ENCODE measurements at regions not wholly inside any gene's neighbourhood (a gene's known extent, or its start where the extent isn't known, plus 50 kb on each side); places are given as distances from the start of the nearest gene placed in this dataset.

DNA sequence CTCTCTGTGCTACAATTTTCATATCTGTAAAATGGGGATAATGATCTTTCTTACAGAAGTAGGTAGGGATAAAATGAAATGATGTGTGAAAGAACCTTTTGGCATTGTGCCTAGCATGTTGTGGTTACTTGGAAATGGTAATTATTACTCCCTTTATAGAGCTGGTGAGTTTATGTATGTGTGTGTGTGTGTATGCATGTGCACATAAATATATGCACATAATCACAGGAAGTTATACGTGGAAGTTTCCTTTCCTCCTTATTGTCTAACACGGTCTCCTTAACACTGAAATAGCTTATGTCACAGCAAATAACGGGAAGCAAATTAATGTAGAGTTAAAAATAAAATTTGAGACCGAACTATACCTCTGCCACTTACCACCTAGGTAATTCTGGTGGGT lies 163.7 kb upstream of the ZBED5 start:
- TF ChIP-seq POLR2A (IDR thresholded peaks at IDR 0.05), result no peak
- TF ChIP-seq POLR2AphosphoS5 (IDR thresholded peaks at IDR 0.05; ENCODE audit: insufficient read depth in 1 of 2, low read depth in 1 of 2), result no peak
- TF ChIP-seq, protein P1, sequence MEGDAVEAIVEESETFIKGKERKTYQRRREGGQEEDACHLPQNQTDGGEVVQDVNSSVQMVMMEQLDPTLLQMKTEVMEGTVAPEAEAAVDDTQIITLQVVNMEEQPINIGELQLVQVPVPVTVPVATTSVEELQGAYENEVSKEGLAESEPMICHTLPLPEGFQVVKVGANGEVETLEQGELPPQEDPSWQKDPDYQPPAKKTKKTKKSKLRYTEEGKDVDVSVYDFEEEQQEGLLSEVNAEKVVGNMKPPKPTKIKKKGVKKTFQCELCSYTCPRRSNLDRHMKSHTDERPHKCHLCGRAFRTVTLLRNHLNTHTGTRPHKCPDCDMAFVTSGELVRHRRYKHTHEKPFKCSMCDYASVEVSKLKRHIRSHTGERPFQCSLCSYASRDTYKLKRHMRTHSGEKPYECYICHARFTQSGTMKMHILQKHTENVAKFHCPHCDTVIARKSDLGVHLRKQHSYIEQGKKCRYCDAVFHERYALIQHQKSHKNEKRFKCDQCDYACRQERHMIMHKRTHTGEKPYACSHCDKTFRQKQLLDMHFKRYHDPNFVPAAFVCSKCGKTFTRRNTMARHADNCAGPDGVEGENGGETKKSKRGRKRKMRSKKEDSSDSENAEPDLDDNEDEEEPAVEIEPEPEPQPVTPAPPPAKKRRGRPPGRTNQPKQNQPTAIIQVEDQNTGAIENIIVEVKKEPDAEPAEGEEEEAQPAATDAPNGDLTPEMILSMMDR (IDR thresholded peaks at IDR 0.05), result no peak
- no peaks in the 10 kb centered on the region for H3K9me3 ChIP-seq
- no peaks in the 10 kb centered on the region for H3K27me3 ChIP-seq
- H3K36me3 ChIP-seq, result no peaks in the 10 kb centered on the region
- H3K4me1 ChIP-seq, result no peaks in the 10 kb centered on the region
- H3K4me3 ChIP-seq, result no peak overlapping the region
- intact Hi-C loops (cut with DNase I), result loop anchor here (5.0 kb wide), 2 partner anchors 89 to 229 kb away; no protein-coding TSS in a partner anchor
- DNase-seq (ENCODE audit: extremely low spot score in 2 of 2), result no peak
- no peak overlapping the region for H3K27ac ChIP-seq

DNA sequence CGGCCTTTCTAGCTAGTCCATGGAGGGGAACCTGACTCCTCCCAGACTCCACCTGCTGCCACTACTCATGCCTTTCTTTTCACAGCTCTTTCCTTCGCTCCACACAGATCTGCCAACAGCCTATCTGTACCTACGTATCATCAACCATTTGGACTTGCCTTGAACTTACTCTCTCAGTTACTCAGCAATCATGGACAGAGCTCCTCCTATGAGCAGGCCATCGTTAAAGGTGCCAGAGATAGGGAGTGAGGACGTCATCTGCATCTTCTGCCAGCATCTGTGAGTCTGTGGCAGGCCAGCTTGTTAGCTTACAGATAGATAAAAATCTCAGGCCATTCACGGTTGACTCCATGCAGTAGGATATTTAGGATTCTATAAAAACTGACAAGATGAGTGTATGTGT lies 162.9 kb upstream of the ZBED5 start:
- H3K27me3 ChIP-seq, result no peaks in the 10 kb centered on the region
- no peak overlapping the region for H3K4me3 ChIP-seq
- H3K27ac ChIP-seq, result no peak overlapping the region
- DNase-seq (ENCODE audit: extremely low spot score in 2 of 2), result no peak
- intact Hi-C loops (cut with DNase I), result loop anchor here (5.0 kb wide), 2 partner anchors 88 to 228 kb away; no protein-coding TSS in a partner anchor
- H3K9me3 ChIP-seq, result no peaks in the 10 kb centered on the region
- H3K36me3 ChIP-seq, result no peaks in the 10 kb centered on the region
- TF ChIP-seq POLR2AphosphoS5 (IDR thresholded peaks at IDR 0.05; ENCODE audit: insufficient read depth in 1 of 2, low read depth in 1 of 2) (no peak), POLR2A (IDR thresholded peaks at IDR 0.05) (no peak)
- TF ChIP-seq, protein P1 (IDR thresholded peaks at IDR 0.05), result no peak
- H3K4me1 ChIP-seq, result no peaks in the 10 kb centered on the region

DNA sequence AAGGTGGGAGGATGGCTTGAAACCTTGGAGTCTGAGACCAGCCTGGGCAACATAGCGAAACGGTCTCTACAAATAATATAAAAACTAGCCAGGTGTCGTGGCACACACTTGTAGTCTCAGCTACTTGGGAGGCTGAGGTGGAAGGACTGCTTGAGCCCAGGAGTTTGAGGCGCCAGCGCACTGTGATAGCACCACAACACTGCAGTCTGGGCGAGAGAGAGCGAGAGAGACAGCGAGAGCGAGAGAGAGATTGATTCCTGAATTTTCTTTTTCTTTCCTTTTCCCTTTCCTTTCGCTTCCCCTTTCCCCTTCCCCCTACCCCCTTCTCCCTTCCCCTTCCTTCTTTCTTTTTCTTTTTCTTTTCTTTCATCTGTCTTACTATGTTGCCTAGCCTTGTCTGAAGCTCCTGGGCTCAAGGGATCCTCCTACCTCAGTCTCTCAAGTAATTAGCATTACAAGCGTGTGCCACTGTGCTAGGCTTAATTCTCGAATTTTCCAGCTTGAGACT lies 162.4 kb upstream of the ZBED5 start:
- intact Hi-C loops (cut with DNase I), result loop anchor here (5.0 kb wide), 2 partner anchors 88 to 228 kb away; no protein-coding TSS in a partner anchor
- H3K9me3 ChIP-seq, result no peaks in the 10 kb centered on the region
- TF ChIP-seq, protein P1 (IDR thresholded peaks at IDR 0.05), result no peak
- TF ChIP-seq POLR2A (IDR thresholded peaks at IDR 0.05) (no peak), POLR2AphosphoS5 (IDR thresholded peaks at IDR 0.05; ENCODE audit: insufficient read depth in 1 of 2, low read depth in 1 of 2) (no peak)
- H3K4me3 ChIP-seq, result no peak overlapping the region
- H3K4me1 ChIP-seq, result no peaks in the 10 kb centered on the region
- no peaks in the 10 kb centered on the region for H3K36me3 ChIP-seq
- no peak for DNase-seq (ENCODE audit: extremely low spot score in 2 of 2)
- H3K27ac ChIP-seq, result no peak overlapping the region
- no peaks in the 10 kb centered on the region for H3K27me3 ChIP-seq

- Histone ChIP-seq H3K36me3 (no peaks in the 10 kb centered on the region), H3K4me3 (no peak overlapping the region), H3K9me3 (no peaks in the 10 kb centered on the region), H3K27me3 (no peaks in the 10 kb centered on the region), H3K27ac (no peak overlapping the region), H3K4me1 (no peaks in the 10 kb centered on the region)
- TF ChIP-seq, protein P1 (IDR thresholded peaks at IDR 0.05), result no peak
- TF ChIP-seq POLR2AphosphoS5 (IDR thresholded peaks at IDR 0.05; ENCODE audit: insufficient read depth in 1 of 2, low read depth in 1 of 2), result no peak
- no peak for TF ChIP-seq POLR2A (IDR thresholded peaks at IDR 0.05)
- intact Hi-C loops (cut with DNase I), result no loop called here
- no peak for DNase-seq (ENCODE audit: extremely low spot score in 2 of 2)
These were observed 159.1 kb upstream of the ZBED5 start for GRCh38 chr11:11016943-11017342.

DNA sequence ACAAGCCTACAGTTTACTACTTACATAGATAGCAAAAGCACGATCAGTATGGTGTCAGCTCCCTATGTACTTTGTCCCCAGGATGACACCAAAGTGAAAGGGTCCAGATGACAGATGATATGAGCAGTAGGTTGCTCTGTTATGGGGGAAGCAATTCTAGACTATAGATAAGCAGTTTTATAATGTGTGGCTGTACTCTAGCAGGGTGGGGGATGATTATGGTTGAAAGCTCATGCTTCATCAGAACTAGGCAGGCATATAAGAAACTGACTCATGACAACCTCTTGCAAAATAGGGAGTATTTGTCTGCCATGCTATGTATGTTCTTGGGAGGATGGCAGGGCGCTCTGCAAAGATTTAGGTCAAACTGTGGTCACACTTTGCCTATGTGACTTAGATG lies 158.2 kb upstream of the ZBED5 start:
- DNase-seq (ENCODE audit: extremely low spot score in 2 of 2), result no peak
- TF ChIP-seq POLR2A (IDR thresholded peaks at IDR 0.05) (no peak), POLR2AphosphoS5 (IDR thresholded peaks at IDR 0.05; ENCODE audit: insufficient read depth in 1 of 2, low read depth in 1 of 2) (no peak)
- TF ChIP-seq, protein P1 (IDR thresholded peaks at IDR 0.05), result no peak
- no peaks in the 10 kb centered on the region for H3K9me3 ChIP-seq
- H3K4me1 ChIP-seq, result no peaks in the 10 kb centered on the region
- no peak overlapping the region for H3K4me3 ChIP-seq
- intact Hi-C loops (cut with DNase I), result no loop called here
- H3K27ac ChIP-seq, result no peak overlapping the region
- H3K27me3 ChIP-seq, result no peaks in the 10 kb centered on the region
- no peaks in the 10 kb centered on the region for H3K36me3 ChIP-seq

Measured in vagina (tissue), 2 donors.